Amniotic epithelial cell (primary cell): ENCODE measurements at regions not wholly inside any gene's neighbourhood (a gene's known extent, or its start where the extent isn't known, plus 50 kb on each side); places are given as distances from the start of the nearest gene placed in this dataset.

Source experiments
- DNase-seq: peaks from one replicate; pipeline ENCODE4 v3.0.0-alpha.2; 2010; ENCODE audit warnings: low read depth

GRCh38 chr11:131302836-131303235, 67.6 kb upstream of the NTM start:
- DNase-seq, result no peak

- no peak for DNase-seq
Measured at GRCh38 chr11:131303611-131304119, 66.8 kb upstream of the NTM start.

GRCh38 chr11:131305005-131305404, 65.4 kb upstream of the NTM start:
- DNase-seq, result no peak

DNA sequence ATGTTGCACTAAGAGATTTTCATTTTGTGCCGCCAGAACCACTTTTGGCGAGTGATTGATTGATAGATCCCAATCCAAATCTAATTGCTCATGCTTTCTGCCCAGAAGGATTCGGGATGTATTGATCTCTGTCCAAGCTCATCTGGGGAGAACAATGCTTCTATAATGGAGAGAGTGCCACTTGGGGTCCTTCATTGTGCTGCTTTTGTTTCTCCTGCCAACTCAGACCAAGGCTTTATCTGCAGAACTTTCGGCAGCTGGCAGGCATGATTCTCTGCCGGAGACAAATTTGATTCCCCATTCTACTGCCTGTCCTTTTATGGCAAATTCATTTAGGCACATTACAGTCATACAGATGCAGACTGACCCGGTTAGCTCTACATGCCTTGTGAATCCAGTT, 62.9 kb upstream of the NTM start:
- no peak for DNase-seq

DNA sequence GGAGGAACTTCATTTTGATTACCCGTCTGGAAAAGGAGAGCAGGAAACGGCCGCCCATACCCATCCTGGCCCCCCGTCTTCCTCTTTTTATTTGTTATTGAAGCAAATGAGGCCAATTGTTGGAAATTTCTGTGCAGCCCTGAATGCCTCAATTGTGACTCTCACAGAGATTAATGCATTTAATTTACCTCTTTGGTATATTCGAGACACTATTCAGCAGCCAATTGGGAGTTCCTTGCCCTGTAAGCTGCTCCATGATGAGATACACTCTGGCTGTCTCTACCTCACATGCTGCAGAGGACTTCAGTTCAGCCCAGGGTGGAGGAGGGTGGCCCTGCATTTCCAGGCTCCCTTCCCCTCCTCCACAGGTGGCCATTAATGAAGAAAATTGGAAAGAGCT, 60.6 kb upstream of the NTM start:
- DNase-seq, result no peak

GRCh38 chr11:131311776-131312514, 58.5 kb upstream of the NTM start:
- no peak for DNase-seq
